ENCODE measurements at regions not wholly inside any gene's neighbourhood (a gene's known extent, or its start where the extent isn't known, plus 50 kb on each side); places are given as distances from the start of the nearest gene placed in this dataset.

GRCh38 chr19:23817519-23817918 lies 58.8 kb upstream of the ZNF681 start:
- peak; percentile 66 for ATAC-seq
- H3K9me3 Mint-ChIP-seq = peaks cover 11% of the 10 kb centered on the region
- no peak overlapping the region for H3K27ac Mint-ChIP-seq
- POLR2A ChIA-PET = interaction anchor here (0.6 to 0.7 kb wide), 3 partner anchors 35 to 86 kb away, joined by 3 to 4 read pairs (median 3); partner anchors contain the start of gene ZNF681
- CTCF ChIA-PET = interaction anchor here (0.6 to 3.4 kb wide), 6 partner anchors 15 to 422 kb away, joined by 3 to 13 read pairs (median 4); partner anchors contain the start of genes ZNF681 and ZNF91
- H3K4me1 Mint-ChIP-seq (ENCODE audit: low read depth) = no peaks in the 10 kb centered on the region
- intact Hi-C loops (cut with micrococcal nuclease) = no loop called here
- peak; percentile 73 for DNase-seq
- no peaks in the 10 kb centered on the region for H3K27me3 Mint-ChIP-seq
- H3K4me3 Mint-ChIP-seq = no peak overlapping the region
- peak; percentile 32 for TF ChIP-seq CTCF (IDR thresholded peaks at IDR 0.05)
- peaks cover 2% of the 10 kb centered on the region for H3K36me3 Mint-ChIP-seq (ENCODE audit: low read depth)

GRCh38 chr19:23810496-23810895 lies 51.8 kb upstream of the ZNF681 start:
- CTCF ChIA-PET = no interaction called here

More at GRCh38 chr19:23810496-23810895, 51.8 kb upstream of the ZNF681 start:
- no peak for ATAC-seq
- DNase-seq = no peak
- TF ChIP-seq CTCF (IDR thresholded peaks at IDR 0.05) = no peak
- POLR2A ChIA-PET = no interaction called here
- H3K4me3 Mint-ChIP-seq = no peak overlapping the region
- intact Hi-C loops (cut with micrococcal nuclease) = no loop called here
- H3K9me3 Mint-ChIP-seq = peaks cover 1% of the 10 kb centered on the region
- H3K27ac Mint-ChIP-seq = no peak overlapping the region
- H3K36me3 Mint-ChIP-seq (ENCODE audit: low read depth) = peaks cover 13% of the 10 kb centered on the region
- peaks cover 2% of the 10 kb centered on the region for H3K4me1 Mint-ChIP-seq (ENCODE audit: low read depth)
- no peaks in the 10 kb centered on the region for H3K27me3 Mint-ChIP-seq

All from activated CD8-positive, alpha-beta T cell treated with anti-CD3 and anti-CD28 coated beads for 36 hours (primary cell).